ENCODE measurements at regions not wholly inside any gene's neighbourhood (a gene's known extent, or its start where the extent isn't known, plus 50 kb on each side); places are given as distances from the start of the nearest gene placed in this dataset.

DNA sequence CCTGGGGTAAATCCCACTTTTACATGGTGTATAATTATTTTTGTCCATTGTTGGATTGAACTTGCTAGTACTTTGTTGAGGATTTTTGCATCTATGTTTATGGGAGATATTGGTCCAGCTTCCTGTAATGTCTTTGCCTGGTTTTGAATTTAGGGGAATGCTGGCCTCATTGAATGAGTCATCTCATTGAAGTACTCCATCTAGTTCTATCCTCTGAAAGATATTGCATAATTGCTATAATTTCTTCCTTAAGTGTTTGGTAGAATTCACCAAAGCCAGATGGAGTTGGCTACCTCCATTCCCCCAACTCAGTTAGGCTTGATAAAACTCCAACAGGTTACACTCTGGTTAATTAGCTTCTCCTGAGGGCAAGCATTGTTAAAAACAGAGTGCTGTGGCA is 237.4 kb upstream of the TGFBR2 start:
- intact Hi-C loops (cut with DNase I), result no loop called here
- DNase-seq, result no peak

DNA sequence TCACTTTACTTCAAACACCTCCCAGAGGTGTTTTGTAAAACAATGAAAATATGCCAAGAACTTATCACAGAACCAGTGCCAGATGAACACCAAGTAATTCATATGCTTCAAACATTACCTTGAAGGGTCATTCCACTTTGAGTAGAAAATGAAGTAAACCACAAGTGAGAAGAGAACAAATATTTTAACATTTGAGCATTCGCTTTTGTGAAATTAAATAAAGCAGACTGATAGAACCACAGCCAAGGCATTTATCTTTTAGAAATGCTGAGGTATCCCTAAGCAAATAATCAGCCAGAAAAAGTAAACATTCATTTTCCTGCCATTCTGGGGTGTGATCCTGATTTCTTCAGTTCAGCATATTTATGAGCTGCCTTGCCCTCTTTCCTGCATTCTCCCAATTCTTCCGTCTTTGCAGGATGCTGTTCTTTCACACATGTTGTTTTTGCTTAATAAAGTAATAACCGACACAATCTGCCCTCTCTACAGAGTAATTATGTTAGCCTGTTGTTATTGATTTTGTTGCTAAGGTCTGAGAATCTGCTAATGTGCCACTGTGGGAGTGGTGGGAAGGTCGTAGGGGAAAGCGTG is 235.6 kb upstream of the TGFBR2 start:
- DNase-seq, result no peak

DNA sequence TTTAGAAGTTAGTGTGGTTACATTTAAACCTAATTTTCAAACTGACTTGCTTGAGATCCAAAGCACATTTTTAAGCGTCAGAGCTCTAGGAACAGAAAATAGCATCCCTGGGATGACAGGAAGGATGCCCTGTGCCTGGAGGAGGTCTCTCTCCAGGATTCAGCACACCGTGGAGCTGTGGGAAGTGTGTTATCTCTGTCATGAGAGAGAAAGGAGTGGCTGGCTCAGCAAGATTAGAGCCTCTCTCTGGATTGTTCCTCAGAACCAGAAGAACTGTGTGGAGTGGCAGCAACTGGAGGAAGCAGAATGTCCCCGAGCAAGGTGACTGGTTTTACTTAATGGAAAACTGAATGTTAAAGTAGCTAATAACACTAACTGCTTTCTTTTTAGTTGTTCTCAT is 233.6 kb upstream of the TGFBR2 start:
- no peak for DNase-seq
- intact Hi-C loops (cut with DNase I), result no loop called here

More for the DNA sequence above, 235.6 kb upstream of the TGFBR2 start:
- intact Hi-C loops (cut with DNase I), result no loop called here

DNA sequence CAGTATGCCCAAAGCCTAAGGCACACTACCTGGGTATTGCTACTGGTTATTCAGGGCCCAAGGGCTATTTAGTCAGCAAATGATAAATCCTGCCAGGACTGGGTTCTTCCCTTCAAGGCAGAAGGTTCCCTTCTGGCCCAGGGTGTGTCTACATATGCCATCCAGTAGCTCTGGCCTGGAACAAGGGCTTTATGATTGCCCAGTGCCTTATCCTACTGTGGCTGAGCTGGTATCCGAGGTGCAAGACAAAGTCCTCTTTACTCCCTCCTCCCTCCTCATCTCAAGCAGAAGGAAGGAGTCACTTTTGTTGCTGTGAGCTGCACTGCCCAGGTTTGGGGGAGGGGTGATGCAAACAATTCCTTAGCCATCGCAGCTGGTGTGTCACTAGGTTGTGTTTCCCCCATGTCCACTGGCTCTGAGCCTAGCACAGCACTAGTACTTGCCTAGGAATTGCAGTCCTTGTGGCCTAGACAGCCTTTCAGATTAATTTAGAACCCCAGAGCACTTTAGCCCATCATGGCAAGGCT is 221.8 kb upstream of the TGFBR2 start:
- DNase-seq, result no peak
- intact Hi-C loops (cut with DNase I), result no loop called here

DNA sequence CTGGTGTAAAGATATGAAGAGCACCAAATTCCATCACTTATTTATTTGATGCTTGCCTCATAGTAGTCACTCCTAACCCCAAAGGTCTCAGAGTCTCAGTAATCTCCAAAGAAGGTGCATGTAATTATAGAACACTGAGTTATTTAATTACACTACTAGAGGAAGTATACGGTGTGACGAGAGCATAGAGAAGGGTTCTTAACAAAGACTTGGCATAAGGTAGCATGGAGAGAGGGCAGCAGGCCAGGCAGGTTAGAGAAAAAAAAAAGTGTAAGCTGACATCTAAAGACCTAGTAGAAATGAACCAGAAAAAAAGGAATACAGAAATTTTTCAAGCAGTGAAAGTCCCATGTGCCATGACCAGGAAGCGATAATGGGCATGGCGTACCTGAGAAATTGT is 213.3 kb upstream of the TGFBR2 start:
- intact Hi-C loops (cut with DNase I), result no loop called here

DNA sequence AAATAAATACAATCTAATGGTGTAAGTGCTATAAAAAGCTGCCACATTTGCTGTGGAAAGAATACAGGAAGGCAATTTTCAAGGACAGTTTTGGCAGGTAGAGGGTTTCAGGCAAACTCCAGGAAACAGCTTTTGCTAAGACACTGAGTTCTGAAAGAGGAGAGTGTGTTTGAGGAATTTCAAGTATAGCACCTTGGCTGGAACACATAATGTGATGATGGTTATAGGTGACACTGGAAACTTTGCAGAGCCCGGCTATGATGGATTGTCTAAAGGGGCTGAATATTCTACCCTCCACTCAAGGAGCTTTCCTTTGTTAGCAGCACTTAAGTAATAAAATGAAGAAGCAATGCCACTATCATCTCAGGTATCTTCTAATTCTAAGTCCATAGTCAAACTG is 209.4 kb upstream of the TGFBR2 start:
- intact Hi-C loops (cut with DNase I), result no loop called here
- no peak for DNase-seq

More for the DNA sequence above, 213.3 kb upstream of the TGFBR2 start:
- no peak for DNase-seq

DNA sequence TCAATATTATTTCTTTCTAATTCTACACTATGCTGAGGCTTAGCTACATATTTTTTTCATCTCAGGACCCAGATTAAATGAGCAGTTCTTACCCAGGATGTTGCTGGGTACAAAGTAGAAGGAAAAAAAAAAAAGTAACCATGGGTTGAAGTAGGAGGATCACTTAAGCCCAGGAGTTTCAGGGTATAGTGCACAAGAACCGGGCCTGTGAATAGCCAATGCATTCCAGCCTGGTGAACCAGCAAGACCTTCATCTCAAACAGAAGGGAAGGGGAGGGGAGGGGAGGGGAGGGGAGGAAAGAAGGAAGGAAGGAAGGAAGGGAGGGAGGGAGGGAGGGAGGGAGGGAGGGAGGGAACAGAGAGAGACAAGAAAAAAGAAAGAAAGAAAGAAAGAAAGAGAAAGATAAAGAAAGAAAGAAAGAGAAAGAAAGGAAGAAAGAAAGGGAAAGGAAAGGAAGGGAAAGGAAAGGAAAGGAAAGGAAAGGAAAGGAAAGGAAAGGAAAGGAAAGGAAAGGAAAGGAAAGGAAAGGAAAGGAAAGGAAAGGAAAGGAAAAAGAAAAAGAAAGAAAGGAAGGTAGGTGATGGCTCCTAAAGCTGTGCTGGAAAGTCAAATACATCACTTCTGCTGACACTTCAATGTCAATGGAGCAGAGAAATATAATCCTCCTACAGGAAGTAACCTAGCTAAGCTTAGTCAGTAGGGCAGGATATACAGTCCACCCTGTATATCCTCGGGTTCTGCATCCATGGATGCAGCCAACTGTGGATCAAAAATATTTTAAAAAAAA is 206.8 kb upstream of the TGFBR2 start:
- intact Hi-C loops (cut with DNase I), result no loop called here
- DNase-seq, result no peak

DNA sequence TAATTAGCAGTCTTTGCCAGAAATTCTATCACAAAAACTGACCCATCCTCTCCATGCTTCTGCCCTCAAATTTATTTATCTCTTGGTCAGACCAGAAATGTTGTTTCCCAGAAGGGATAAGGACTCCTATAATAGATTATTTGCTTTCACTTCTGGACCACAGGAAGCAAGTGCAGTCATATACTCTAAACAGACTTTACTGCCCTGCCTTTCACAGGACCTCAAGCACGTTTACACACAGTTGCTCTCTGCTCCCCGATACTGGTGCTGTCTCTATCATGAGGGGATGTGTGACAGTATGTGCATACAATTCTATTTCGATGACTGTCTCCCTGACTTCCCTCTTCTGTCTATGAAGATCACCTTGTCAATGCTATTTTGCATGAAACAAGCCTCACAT is 205.5 kb upstream of the TGFBR2 start:
- intact Hi-C loops (cut with DNase I), result no loop called here
- no peak for DNase-seq

DNA sequence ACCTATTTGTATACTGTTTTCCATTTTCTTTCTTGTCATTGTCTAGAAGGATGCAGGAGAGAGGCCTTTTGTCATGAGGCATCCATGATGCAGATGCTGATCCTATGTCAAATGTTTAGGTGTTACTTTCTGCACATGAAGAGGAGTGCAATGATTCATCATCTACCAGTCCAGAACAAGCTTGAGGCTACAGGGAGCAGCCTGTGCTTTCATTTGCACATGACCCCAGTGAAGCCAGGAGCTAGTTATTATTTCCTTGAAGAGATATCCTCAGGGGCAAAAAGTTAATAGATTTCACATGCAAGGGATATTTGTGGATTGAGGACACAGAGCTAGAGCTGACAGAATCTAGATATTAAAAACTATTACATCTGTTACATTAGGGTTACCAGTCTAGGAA is 204.4 kb upstream of the TGFBR2 start:
- no peak for DNase-seq
- intact Hi-C loops (cut with DNase I), result no loop called here

DNA sequence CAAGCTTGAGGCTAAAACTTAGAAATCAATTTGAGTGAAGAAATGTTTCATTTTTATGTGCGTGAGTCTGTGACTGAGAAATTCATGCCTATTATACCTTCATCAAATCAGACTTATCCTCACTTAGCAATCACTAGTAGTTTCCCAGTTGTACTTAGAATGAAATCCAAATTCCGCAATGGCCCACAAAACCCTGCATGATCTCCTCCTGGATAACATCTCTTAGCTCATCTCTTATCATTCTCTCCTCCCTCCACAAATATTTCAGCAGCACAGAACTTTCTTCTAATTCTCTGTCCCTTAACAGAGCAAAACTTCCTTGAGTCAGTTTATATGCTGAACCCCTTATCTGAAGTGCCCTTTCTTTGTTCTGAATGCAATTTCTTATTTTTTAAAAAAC is 198.8 kb upstream of the TGFBR2 start:
- DNase-seq, result no peak
- intact Hi-C loops (cut with DNase I), result no loop called here

DNA sequence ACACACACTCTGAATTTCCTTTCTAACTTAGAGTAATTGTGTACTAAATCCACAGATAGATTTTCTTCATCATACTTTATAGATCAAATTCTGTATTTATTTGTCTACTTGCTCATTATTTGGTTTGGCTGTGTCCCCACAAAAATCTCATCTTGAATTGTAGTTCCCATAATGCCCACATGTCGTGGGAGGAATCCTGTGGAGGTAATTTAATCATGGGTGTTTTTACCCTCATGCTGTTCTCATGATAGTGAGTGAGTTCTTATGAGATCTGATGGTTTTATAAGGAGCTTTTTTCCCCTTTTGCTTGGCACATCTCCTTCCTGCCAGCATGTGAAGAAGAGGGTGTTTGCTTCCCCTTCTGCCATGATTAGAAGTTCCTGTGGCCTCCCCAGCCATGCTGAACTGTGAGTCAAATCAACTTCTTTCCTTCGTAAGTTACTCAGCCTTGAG is 198.3 kb upstream of the TGFBR2 start:
- DNase-seq, result no peak
- intact Hi-C loops (cut with DNase I), result no loop called here

DNA sequence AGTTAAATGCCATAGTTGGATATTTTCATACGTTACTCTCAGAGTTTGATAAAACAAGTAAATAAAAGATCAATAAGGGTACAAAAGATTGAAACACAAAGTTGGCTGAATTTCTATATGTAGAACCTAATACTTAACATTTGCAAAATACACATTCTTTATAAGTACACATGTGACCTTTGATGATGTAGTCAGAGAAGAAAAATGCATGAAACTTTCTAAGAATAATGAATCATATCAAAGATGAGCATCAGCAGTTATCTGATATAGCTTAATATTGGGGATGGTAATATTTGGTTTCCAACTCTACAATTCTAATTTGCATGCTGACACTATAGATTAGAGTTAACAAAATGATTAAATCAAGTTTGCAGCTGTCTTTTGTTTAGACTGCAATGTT is 188.0 kb upstream of the TGFBR2 start:
- intact Hi-C loops (cut with DNase I), result no loop called here
- no peak for DNase-seq

DNA sequence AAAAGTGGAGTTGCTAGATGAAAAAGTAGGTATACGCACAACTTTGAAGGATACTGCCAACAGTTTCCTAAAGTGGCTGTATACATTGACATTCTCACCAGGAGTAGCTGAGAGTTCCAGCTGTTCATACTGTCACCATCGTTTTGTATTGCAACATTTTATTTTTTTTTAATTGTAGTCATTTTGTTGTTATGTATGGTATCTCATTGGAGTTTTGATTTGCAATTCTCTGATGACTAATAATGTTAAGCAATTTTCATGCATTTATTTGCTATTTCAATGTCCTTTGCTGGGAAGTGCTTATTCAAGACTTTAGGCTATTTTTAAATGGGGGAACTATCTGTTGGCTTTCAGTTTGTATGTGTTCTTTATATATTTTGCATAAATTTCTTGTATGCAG is 185.1 kb upstream of the TGFBR2 start:
- DNase-seq, result no peak
- intact Hi-C loops (cut with DNase I), result no loop called here

DNA sequence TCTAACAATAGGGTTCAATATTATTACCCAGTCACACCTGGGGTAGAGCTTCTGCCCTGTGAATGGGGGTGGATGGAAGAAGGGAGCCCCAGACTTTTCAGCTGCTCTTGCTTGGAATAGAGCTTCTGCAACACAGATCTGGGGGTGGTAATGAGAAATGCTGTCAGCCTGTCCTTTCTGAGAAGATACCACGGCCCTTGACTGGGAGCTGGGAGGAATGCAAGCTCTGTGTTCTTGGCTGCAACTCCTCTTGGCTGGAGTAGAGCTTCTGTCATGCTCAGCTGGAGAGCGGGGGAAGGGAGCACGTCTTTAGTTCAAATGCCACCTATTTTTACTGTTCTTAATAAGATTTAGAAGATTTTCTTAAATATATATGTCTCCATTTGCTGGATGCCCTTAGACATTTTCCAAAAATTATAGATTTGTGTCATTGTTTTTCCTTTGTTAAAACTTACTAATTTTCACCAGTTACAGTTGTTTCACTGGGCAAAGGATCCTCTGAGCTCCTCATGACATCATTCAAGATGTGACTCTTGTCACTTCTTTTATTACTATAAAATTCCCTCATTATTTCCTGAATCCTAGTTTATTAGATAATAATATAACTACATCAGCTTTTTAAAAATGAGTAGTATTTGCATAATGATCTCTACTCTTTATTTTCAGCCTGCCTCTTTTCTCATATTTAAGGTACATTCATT is 180.0 kb upstream of the TGFBR2 start:
- DNase-seq, result peak in 28 of 42 donors; percentile 2 to 69 (median 20)
- intact Hi-C loops (cut with DNase I), result no loop called here

DNA sequence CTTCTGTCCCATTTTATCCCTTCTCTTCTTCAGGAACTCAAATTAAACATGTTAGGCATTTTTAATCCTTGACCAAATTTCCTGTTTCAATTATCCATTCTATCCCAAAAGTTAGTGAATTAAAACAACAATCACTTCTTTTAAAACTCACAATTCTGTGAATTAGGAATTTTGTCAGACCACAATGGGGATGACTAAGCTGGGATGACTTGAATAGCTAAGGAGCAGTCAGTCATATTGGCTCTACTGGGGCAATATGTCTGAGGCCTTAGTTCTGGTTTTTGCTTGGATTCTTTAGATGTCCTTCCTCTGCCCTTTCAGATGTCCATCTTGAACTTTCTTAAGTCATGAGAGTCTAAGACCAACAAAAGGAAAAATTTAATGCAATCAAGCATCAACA is 178.2 kb upstream of the TGFBR2 start:
- DNase-seq, result no peak
- intact Hi-C loops (cut with DNase I), result no loop called here

DNA sequence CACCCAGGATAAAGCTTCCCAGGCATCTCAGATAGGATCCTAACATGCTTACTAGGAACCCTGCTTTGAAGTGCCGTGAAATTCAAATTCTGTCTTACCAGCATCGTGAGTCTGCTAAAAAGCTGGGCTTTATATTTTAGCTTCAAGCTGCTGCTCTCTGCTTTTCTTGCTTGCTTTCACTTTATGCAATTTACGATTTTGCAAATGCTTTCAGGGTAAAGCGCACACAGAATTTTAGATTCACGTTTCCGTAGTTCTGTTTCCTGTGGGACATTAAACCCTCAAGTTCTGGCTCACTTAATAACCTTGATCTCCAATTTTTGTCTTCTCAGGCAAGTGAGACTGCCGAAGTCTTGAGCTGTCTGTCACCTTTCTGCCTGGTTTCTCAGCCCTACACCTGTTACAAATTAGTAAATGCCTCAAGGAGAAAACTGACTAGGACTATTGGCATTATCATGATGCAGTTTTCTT is 170.5 kb upstream of the TGFBR2 start:
- no peak for DNase-seq
- intact Hi-C loops (cut with DNase I), result no loop called here

DNA sequence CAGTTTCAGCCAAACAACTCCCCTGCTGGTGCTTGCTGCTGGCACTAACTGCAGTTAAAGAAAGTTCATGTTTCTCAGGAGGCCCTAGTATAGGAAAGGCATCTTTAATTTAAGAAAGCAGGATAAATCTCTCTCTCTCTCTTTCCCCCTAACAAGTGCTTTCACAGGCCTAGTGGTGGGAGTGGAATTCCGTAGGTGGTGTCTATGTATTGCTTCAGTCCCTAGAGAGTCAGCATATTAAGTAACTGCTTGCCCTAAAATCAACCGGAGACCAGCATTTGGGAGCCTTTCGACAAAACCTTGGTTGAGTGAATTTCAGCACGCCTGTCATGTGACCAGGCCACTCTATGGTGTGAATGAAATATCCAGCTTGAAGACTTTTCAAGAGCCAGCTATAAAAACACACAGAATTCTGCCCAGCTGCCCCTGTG is 169.2 kb upstream of the TGFBR2 start:
- peak in 10 of 42 donors; percentile 2 to 49 (median 18) for DNase-seq

DNA sequence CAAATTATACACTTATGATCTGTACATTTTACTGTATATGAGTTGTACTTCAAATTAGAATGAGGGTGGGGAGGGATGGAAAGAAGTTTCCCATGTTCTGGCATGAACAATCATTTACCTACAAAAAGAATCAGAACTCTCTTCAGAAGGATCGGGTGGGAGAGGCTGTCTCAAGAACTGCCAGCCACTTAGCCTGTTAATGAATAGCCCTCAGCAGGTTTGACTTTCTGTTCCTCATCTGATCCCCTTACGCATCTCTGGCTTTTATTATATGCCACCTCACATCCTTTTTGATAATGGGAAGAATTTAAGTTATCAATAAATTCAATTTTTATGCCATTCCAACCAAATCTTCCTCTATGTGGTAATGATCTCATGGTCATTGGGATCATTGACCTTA is 168.3 kb upstream of the TGFBR2 start:
- DNase-seq, result no peak
- intact Hi-C loops (cut with DNase I), result no loop called here

More for the DNA sequence above, 169.2 kb upstream of the TGFBR2 start:
- intact Hi-C loops (cut with DNase I), result no loop called here

DNA sequence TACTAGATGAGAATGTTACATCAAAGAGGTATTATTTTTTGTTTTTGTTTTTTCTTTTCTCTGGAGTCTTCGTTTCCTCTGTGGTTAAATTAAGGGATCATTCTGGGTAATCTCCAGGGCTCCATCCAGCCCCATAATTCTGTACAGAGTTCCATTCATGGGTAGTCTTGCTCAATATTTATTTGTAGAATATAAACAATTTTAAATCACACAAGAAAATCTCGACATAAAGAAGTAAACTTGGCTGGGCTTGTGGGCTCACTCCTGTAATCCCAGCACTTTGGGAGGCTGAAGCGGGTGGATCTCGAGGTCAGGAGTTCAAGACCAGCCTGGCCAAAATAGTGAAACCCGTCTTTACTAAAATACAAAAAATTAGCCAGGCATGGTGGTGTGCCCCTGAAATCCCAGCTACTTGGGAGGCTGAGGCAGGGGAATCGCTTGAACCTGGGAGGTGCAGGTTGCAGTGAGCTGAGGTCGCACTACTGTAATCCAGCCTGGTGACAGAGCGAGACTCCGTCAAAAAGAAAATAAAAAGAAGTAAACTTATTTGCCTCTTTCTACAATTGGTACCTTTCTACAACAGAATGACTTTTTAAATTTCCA is 166.8 kb upstream of the TGFBR2 start:
- DNase-seq, result no peak
- intact Hi-C loops (cut with DNase I), result no loop called here

Data from head of caudate nucleus (tissue), 42 donors.